Heart left ventricle (tissue), 16 donors: ENCODE measurements at regions not wholly inside any gene's neighbourhood (a gene's known extent, or its start where the extent isn't known, plus 50 kb on each side); places are given as distances from the start of the nearest gene placed in this dataset.

ENCODE experiments used
- ATAC-seq, 4 donors: fragments of 200-7000 bp; cut with Tn5 transposase; one replicate each; pipeline ENCODE4 v1.9.1; 2020 to 2022; ENCODE audit warnings: moderate library complexity in 4 of 4, mild to moderate bottlenecking in 3 of 4, moderate number of reproducible peaks in 1 of 4
- DNase-seq, 5 donors: peaks; one replicate each; pipeline ENCODE4 v3.0.0-alpha.2; 2020
- H3K27ac ChIP-seq, 12 donors: fragments of 200-600 bp; sonication (generic) in 4 of 12; one replicate each; pipeline versions ENCODE4 v1.5.0 to v1.8.0; 2016 to 2022; ENCODE audit warnings: mild to moderate bottlenecking in 2 of 12
- H3K27me3 ChIP-seq, 9 donors: fragments of 200-600 bp; sonication (generic) in 2 of 9; one replicate each; pipeline versions ENCODE4 v1.5.1 to v1.8.0; 2016 to 2022; ENCODE audit warnings: mild to moderate bottlenecking in 3 of 9
- H3K36me3 ChIP-seq, 9 donors: fragments of 200-600 bp; sonication (generic) in 2 of 9; one replicate each; pipeline versions ENCODE4 v1.5.0 to v1.8.0; 2018 to 2022; ENCODE audit warnings: mild to moderate bottlenecking in 2 of 9
- H3K4me1 ChIP-seq, 12 donors: fragments of 200-600 bp; sonication (generic) in 4 of 12; one replicate each; pipeline versions ENCODE4 v1.5.0 to v1.8.0; 2016 to 2022; ENCODE audit warnings: mild to moderate bottlenecking in 3 of 12
- H3K4me3 ChIP-seq, 12 donors: fragments of 200-600 bp; sonication (generic) in 4 of 12; one replicate each; pipeline versions ENCODE4 v1.5.0 to v1.8.0; 2017 to 2022; ENCODE audit warnings: mild to moderate bottlenecking in 9 of 12, moderate library complexity in 4 of 12
- H3K9me3 ChIP-seq, 12 donors: fragments of 200-600 bp; sonication (generic) in 4 of 12; one replicate each; pipeline versions ENCODE4 v1.5.0 to v1.8.0; 2016 to 2022; ENCODE audit warnings: mild to moderate bottlenecking in 1 of 12
- POLR2A ChIP-seq, 2 donors: fragments of 450-650 bp; IDR thresholded peaks; one replicate each; pipeline ENCODE4 v1.6.1; 2017; ENCODE audit warnings: antibody characterized with exemption in 2 of 2, mild to moderate bottlenecking in 2 of 2, moderate library complexity in 2 of 2
- WGBS, 4 donors: extraction: QIAGEN DNeasy Blood & Tissue Kit in 2 of 4; methylation state at CpG; one replicate each; pipeline versions ENCODE4 v1.1.5 to v1.1.7; 2013 to 2018; 5-methylcytosine and 5-hydroxymethylcytosine counted together
- intact Hi-C, 10 donors: fragments of 100-400 bp; cut with DNase I; formaldehyde crosslinking; loops; one replicate each; pipeline versions ENCODE4 v1.11.1 to v1.14.2; 2022
- TF ChIP-seq, protein P1 (sequence below), 12 donors: fragments of 200-600 bp; sonication (generic) in 4 of 12; IDR thresholded peaks; one replicate each; pipeline versions ENCODE4 v1.5.0 to v1.8.0; 2018 to 2022; ENCODE audit warnings: antibody characterized with exemption in 12 of 12, mild to moderate bottlenecking in 5 of 12
- donor health status: ischemic (EF 13 %, LVEDD 7.1; RV severe dilation, severe dysfunction).
- donor health status: healthy with polysubstance abuse.
- donor health status: DM: no; HTN: yes; CAD: no.
- donor health status: DM: no; HTN: no; CAD: no.
- donor health status: ischemic (EF 25% LVEDD 6.9; RV normal size, moderate dysfunction).
- donor health status: ischemic (EF 25% LVEDD 5.7; RV mildly dilated, moderate dysfunction).
- donor health status: healthy.
- donor health status: DM: yes; HTN: yes; CAD: no.
- donor health status: ischemic (EF 35%, LVEDD 5.7; RV mildly dilated, moderate dysfunction).
- donor health status: nonischemic (EF 11% LVEDD 7.7; RV severe dilation, severe dysfunction).
- donor health status: DM: yes; HTN: yes; CAD: no.
- donor health status: PGD.
- donor health status: ischemic (EF 29% LVEDD 5.4; RV normal size, mild dysfunction).
- donor health status: nonischemic (EF 23%, LVEDD 6.1; RV moderate dilation, normal function).

DNA sequence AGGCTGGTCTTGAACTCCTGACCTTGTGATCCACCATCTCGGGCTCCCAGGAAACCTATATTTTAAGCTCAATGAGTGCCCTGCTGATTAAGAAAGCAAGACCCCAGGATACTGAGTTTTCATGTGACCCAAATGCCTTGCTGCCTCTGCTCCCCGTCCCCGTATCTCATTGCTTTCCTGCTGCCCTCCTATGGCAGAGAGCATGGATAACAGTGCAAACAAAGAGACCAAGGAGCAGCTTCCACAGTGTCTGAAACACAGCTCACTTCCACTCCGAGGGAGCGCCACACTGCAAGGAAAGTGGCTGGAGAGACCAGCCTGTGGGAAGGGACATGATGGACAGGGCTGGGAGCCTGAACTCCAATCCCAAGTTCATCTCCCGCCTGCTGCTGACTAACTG lies 246.8 kb downstream of the TMEM182 start:
- WGBS, 4 donors, result 33 to 40% (median 36%) methylated on average over 6 of the region's 6 CpGs
- no peak for DNase-seq
- Histone ChIP-seq H3K9me3 (no peaks in the 10 kb centered on the region), H3K27ac (no peak overlapping the region), H3K4me3 (no peak overlapping the region), H3K36me3 (no peaks in the 10 kb centered on the region), H3K27me3 (peaks cover 0 to 4% (median 0%) of the 10 kb centered on the region in 9 donors), H3K4me1 (no peaks in the 10 kb centered on the region)
- no peak for TF ChIP-seq POLR2A (IDR thresholded peaks at IDR 0.05)
- TF ChIP-seq, protein P1, sequence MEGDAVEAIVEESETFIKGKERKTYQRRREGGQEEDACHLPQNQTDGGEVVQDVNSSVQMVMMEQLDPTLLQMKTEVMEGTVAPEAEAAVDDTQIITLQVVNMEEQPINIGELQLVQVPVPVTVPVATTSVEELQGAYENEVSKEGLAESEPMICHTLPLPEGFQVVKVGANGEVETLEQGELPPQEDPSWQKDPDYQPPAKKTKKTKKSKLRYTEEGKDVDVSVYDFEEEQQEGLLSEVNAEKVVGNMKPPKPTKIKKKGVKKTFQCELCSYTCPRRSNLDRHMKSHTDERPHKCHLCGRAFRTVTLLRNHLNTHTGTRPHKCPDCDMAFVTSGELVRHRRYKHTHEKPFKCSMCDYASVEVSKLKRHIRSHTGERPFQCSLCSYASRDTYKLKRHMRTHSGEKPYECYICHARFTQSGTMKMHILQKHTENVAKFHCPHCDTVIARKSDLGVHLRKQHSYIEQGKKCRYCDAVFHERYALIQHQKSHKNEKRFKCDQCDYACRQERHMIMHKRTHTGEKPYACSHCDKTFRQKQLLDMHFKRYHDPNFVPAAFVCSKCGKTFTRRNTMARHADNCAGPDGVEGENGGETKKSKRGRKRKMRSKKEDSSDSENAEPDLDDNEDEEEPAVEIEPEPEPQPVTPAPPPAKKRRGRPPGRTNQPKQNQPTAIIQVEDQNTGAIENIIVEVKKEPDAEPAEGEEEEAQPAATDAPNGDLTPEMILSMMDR (IDR thresholded peaks at IDR 0.05), result no peak
- intact Hi-C loops, result no loop called here
- no peak for ATAC-seq

DNA sequence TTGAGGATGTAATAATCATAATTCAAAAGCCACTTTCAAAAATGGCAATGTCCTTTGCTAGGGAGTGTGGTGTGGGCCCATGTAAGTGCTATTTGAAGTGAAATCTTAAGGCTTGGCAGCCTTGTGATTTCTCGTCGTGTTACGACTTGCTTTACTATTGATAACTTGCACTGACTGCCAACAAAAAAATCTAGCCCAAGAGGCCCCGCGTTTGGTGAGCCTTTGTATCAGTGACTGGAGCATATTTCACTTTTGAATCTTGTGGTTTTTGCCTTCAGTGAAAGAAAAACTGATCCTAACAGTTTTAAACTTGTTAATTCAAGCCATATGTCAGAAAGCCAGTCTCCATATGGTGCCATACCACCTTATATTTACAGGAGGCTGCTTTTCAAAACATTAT lies 248.0 kb downstream of the TMEM182 start:
- intact Hi-C loops, result no loop called here
- Histone ChIP-seq H3K27me3 (peaks cover 0 to 4% (median 0%) of the 10 kb centered on the region in 9 donors), H3K27ac (no peak overlapping the region), H3K9me3 (no peaks in the 10 kb centered on the region), H3K4me3 (no peak overlapping the region), H3K4me1 (no peaks in the 10 kb centered on the region), H3K36me3 (no peaks in the 10 kb centered on the region)
- ATAC-seq, result no peak
- 42 to 57% (median 48%) methylated on average over 5 of the region's 5 CpGs for WGBS, 4 donors
- TF ChIP-seq, protein P1 (IDR thresholded peaks at IDR 0.05), result no peak
- no peak for TF ChIP-seq POLR2A (IDR thresholded peaks at IDR 0.05)
- DNase-seq, result no peak

DNA sequence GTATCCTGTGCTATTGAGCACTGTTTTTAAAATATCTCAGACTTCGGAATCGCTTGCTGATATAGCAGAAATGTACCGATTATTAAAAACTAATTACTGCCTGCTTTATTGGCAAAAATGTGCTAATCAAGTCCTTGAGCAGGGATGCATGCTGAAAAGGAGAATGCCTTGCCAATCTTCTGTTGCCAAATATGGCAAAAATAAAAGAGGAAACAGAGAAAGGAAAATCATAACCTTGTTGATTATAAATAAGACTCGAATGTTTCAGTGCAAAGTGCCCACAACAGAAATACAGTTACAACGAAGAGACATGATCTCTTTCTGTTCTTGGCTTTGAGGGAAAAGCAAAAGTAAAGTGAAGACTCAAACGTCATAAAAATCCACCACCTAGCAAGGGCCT lies 248.5 kb downstream of the TMEM182 start:
- intact Hi-C loops, result no loop called here
- no peak for ATAC-seq
- no peaks in the 10 kb centered on the region for H3K36me3 ChIP-seq
- H3K4me3 ChIP-seq, result no peak overlapping the region
- DNase-seq, result no peak
- WGBS, 4 donors, result 77 to 82% (median 80%) methylated on average over 6 of the region's 6 CpGs
- no peaks in the 10 kb centered on the region for H3K9me3 ChIP-seq
- no peak for TF ChIP-seq POLR2A (IDR thresholded peaks at IDR 0.05)
- TF ChIP-seq, protein P1 (IDR thresholded peaks at IDR 0.05), result no peak
- peaks cover 0 to 4% (median 0%) of the 10 kb centered on the region in 9 donors for H3K27me3 ChIP-seq
- no peak overlapping the region for H3K27ac ChIP-seq
- no peaks in the 10 kb centered on the region for H3K4me1 ChIP-seq

DNA sequence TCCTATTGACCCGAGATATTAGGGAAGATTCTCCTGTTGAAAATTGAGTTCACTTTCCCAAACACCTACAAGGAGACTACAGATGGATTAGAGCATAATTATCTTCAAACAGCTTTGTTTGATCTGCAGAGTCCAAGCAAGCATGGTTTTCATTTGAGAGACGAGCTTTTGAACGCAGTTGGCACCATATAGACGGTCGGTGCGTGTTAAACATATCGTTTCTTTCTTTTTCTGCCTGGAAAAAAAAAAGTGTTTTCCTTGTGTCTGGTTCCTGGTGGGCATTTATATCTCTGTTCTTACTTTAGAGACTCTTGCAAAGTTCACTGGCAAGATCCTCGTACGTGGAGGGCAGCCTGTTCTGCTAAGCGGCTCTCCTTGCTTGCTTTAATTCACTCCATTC lies 248.9 kb downstream of the TMEM182 start:
- TF ChIP-seq, protein P1 (IDR thresholded peaks at IDR 0.05), result no peak
- no peak for TF ChIP-seq POLR2A (IDR thresholded peaks at IDR 0.05)
- no peak overlapping the region for H3K4me3 ChIP-seq
- no peaks in the 10 kb centered on the region for H3K36me3 ChIP-seq
- WGBS, 4 donors, result 86 to 87% (median 86%) methylated on average over 10 of the region's 10 CpGs
- H3K4me1 ChIP-seq, result no peaks in the 10 kb centered on the region
- DNase-seq (no peak), ATAC-seq (no peak)
- H3K9me3 ChIP-seq, result no peaks in the 10 kb centered on the region
- intact Hi-C loops, result no loop called here
- H3K27ac ChIP-seq, result no peak overlapping the region
- H3K27me3 ChIP-seq, result peaks cover 0 to 4% (median 0%) of the 10 kb centered on the region in 9 donors
